PC-9 (cell line): ENCODE measurements at regions not wholly inside any gene's neighbourhood (a gene's known extent, or its start where the extent isn't known, plus 50 kb on each side); places are given as distances from the start of the nearest gene placed in this dataset.

ENCODE experiments used
- CTCF ChIP-seq: fragments of 200-600 bp; sonication (generic); conservative IDR thresholded peaks from 2 replicates; pipeline ENCODE4 v1.6.1; 2017; ENCODE audit warnings: mixed run types, antibody characterized with exemption, mild to moderate bottlenecking, moderate library complexity
- EZH2 ChIP-seq: fragments of 200-600 bp; sonication (generic); IDR thresholded peaks from 2 replicates; pipeline ENCODE4 v1.8.0; 2017; ENCODE audit warnings: antibody characterized with exemption, low read depth

GRCh38 chr5:73339711-73340110, 108.9 kb downstream of the FOXD1 start:
- no peak for TF ChIP-seq EZH2
- no peak for TF ChIP-seq CTCF
